ENCODE measurements at regions not wholly inside any gene's neighbourhood (a gene's known extent, or its start where the extent isn't known, plus 50 kb on each side); places are given as distances from the start of the nearest gene placed in this dataset.
"Not testable (repeated sequence)": the region's sequence is repeated elsewhere in the genome, so short reads cannot be mapped to it uniquely, and the experiment has no call there.

DNA sequence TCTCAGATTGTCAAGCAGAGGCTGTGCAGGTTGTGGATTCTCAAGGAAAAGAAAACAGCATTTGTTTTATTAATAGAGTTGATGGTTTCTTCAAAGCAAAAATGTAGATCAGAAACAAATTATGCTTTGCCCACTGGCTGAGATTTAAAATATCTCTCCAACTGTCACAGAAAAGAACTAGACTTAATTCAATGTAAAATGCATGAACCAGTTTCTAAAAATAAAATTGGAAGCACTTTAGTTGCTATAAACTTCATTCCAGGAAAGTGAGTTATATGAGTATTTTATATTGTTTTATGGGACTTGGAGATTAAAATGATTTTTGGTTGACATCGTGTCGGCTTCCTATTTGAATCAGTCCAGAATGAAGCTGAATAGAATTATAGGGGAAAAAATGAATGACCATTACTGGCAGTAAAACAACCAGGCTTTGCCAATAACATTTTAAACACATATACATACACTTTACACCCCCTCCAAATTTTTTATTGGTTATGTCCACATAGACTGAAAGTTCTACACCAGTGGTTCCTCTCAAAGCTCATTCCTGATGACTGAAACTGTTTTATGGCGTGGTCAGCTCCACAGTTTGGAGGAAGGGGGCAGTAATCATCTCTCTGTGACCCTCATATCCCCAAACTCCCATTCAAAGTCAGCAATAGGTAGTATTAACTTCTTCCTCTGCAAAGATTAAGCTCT lies 55.5 kb upstream of the DAAM1 start:
- Histone ChIP-seq H3K36me3 (replicated peaks in 1 of 2) (no peaks in the 10 kb centered on the region), H3K9me3 (replicated peaks in 1 of 3) (no peaks in the 10 kb centered on the region), H3K27ac (no peak overlapping the region), H3K27me3 (peaks cover 4% of the 10 kb centered on the region), H3K4me3 (no peak overlapping the region), H3K4me1 (replicated peaks in 1 of 2) (no peaks in the 10 kb centered on the region)
- TF ChIP-seq, protein P1, sequence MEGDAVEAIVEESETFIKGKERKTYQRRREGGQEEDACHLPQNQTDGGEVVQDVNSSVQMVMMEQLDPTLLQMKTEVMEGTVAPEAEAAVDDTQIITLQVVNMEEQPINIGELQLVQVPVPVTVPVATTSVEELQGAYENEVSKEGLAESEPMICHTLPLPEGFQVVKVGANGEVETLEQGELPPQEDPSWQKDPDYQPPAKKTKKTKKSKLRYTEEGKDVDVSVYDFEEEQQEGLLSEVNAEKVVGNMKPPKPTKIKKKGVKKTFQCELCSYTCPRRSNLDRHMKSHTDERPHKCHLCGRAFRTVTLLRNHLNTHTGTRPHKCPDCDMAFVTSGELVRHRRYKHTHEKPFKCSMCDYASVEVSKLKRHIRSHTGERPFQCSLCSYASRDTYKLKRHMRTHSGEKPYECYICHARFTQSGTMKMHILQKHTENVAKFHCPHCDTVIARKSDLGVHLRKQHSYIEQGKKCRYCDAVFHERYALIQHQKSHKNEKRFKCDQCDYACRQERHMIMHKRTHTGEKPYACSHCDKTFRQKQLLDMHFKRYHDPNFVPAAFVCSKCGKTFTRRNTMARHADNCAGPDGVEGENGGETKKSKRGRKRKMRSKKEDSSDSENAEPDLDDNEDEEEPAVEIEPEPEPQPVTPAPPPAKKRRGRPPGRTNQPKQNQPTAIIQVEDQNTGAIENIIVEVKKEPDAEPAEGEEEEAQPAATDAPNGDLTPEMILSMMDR (IDR thresholded peaks at IDR 0.05), result no peak
- no peak for TF ChIP-seq POLR2A (IDR thresholded peaks at IDR 0.05)
- intact Hi-C loops (cut with DNase I), result no loop called here
- DNase-seq, result no peak
- 83 to 88% (median 85%) methylated on average over 3 of the region's 3 CpGs for WGBS, 4 donors

DNA sequence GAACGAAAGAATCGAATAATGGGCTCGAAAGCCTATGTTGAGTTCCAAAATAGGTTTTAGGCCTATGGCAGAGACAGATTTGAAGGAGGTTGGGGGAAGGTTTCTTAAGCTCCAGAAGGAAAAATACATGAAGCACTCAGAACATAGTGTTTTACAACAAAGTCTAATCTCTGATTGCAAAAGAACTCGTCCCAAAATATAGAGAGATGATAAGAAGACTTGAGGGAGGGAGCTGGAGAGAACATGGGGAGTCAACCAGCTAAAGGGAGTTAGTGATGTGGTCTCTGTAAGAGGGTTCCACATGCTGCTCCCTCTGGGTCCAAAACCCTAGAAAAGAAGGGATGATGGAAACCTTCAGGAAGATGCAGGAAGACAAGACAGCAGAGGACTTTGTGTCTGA lies 54.8 kb upstream of the DAAM1 start:
- TF ChIP-seq POLR2A (IDR thresholded peaks at IDR 0.05), result no peak
- TF ChIP-seq, protein P1 (IDR thresholded peaks at IDR 0.05), result no peak
- H3K9me3 ChIP-seq (replicated peaks in 1 of 3), result no peaks in the 10 kb centered on the region
- H3K36me3 ChIP-seq (replicated peaks in 1 of 2), result no peaks in the 10 kb centered on the region
- 84 to 89% (median 87%) methylated on average over 4 of the region's 4 CpGs for WGBS, 4 donors
- H3K4me1 ChIP-seq (replicated peaks in 1 of 2), result no peaks in the 10 kb centered on the region
- no peak for DNase-seq
- no peak overlapping the region for H3K27ac ChIP-seq
- H3K27me3 ChIP-seq, result peaks cover 4% of the 10 kb centered on the region
- intact Hi-C loops (cut with DNase I), result no loop called here
- no peak overlapping the region for H3K4me3 ChIP-seq

DNA sequence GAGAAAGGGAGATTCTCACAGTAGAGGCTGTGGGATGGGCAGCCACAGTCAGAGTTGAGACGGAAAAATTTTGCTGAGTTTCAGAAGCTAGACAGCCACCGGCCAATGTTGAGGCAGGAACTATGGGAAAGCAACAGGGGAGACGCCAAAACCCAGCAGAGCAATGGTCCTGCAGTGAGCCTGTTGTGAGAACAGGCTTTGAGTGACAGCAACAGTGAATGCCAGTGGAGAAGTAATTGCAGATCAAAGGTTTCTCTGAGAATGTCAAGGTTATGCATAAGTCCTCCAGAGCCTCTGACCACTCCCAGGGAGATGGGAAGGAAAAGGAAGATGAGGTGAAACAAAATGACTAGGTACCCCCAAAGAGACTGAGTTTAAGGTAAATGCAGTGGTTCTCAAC lies 54.2 kb upstream of the DAAM1 start:
- TF ChIP-seq, protein P1 (IDR thresholded peaks at IDR 0.05), result no peak
- no peak for TF ChIP-seq POLR2A (IDR thresholded peaks at IDR 0.05)
- Histone ChIP-seq H3K27me3 (peaks cover 2% of the 10 kb centered on the region), H3K9me3 (replicated peaks in 1 of 3) (no peaks in the 10 kb centered on the region), H3K4me1 (replicated peaks in 1 of 2) (no peaks in the 10 kb centered on the region), H3K4me3 (no peak overlapping the region), H3K27ac (no peak overlapping the region), H3K36me3 (replicated peaks in 1 of 2) (no peaks in the 10 kb centered on the region)
- WGBS, 4 donors, result 58 to 64% (median 61%) methylated on average over 3 of the region's 3 CpGs
- no peak for DNase-seq
- intact Hi-C loops (cut with DNase I), result no loop called here

DNA sequence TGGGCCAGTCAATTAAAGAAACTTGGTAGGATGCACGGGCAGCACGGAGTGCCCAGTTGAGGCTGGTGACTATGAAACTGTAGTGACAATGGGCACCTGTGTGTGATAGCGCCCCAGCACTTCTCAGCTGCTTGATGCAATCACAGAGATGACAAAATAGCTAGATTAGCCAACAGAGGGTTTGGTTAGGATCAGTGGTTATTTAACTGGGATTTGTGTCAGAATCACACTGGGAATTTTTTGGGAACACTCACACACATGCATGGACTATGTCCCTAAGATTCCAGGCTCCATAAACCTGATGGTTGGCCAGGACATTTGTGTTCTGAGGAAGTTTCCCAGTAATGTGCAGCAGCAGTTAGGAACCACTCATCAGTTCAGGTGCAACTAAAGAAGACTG lies 51.2 kb upstream of the DAAM1 start:
- no peak for TF ChIP-seq POLR2A (IDR thresholded peaks at IDR 0.05)
- TF ChIP-seq, protein P1 (IDR thresholded peaks at IDR 0.05), result no peak
- H3K4me3 ChIP-seq, result no peak overlapping the region
- intact Hi-C loops (cut with DNase I), result loop anchor here in 1 of 2 donors (5.0 kb wide), 1 partner anchor 305 kb away; no protein-coding TSS in a partner anchor
- no peak for DNase-seq
- H3K9me3 ChIP-seq (replicated peaks in 1 of 3), result no peaks in the 10 kb centered on the region
- WGBS, 4 donors, result 92 to 98% (median 95%) methylated on average over 3 of the region's 3 CpGs
- H3K27me3 ChIP-seq, result no peaks in the 10 kb centered on the region
- H3K36me3 ChIP-seq (replicated peaks in 1 of 2), result no peaks in the 10 kb centered on the region
- no peaks in the 10 kb centered on the region for H3K4me1 ChIP-seq (replicated peaks in 1 of 2)
- no peak overlapping the region for H3K27ac ChIP-seq

DNA sequence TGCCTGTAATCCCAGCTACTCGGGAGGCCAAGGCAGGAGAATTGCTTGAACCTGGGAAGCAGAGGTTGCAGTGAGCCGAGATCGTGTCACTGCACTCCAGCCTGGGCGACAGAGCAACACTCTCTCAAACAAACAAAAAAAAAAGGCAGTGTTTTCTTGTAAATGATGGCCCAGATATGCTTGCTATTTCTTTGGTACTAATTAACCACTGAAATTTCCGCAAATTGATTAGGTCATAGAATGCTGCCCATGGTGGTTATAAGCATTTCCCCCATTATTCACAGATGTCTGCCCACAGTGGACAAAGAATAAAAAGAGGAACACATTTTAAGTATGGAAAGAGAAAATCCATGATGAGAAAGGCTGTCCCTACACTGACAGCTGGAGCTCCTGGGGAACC lies 49.9 kb upstream of the DAAM1 start:
- intact Hi-C loops (cut with DNase I), result loop anchor here in 1 of 2 donors (5.0 kb wide), 1 partner anchor 304 kb away; no protein-coding TSS in a partner anchor
- 72 to 79% (median 76%) methylated on average over 5 of the region's 5 CpGs for WGBS, 4 donors

More for the DNA sequence above, 49.9 kb upstream of the DAAM1 start:
- DNase-seq; H3K4me3 ChIP-seq; H3K9me3 ChIP-seq (replicated peaks in 1 of 3); H3K27ac ChIP-seq; H3K4me1 ChIP-seq (replicated peaks in 1 of 2); H3K27me3 ChIP-seq; H3K36me3 ChIP-seq (replicated peaks in 1 of 2): not testable (repeated sequence)

Data from adrenal gland (tissue), 9 donors.